Stimulated activated CD8-positive, alpha-beta memory T cell treated with anti-CD3 and anti-CD28 coated beads, Interleukin-12 subunit alpha, Interleukin-12 subunit beta, amount 100 ng/mL, for 24 hours (primary cell): ENCODE measurements at regions not wholly inside any gene's neighbourhood (a gene's known extent, or its start where the extent isn't known, plus 50 kb on each side); places are given as distances from the start of the nearest gene placed in this dataset.

Experiments
- DNase-seq: peaks from one replicate; pipeline ENCODE4 v3.0.0-alpha.2; 2020; ENCODE audit errors: extremely low read depth

GRCh38 chr5:2696156-2696807 lies 55.2 kb downstream of the IRX2 start:
- DNase-seq: no peak

DNA sequence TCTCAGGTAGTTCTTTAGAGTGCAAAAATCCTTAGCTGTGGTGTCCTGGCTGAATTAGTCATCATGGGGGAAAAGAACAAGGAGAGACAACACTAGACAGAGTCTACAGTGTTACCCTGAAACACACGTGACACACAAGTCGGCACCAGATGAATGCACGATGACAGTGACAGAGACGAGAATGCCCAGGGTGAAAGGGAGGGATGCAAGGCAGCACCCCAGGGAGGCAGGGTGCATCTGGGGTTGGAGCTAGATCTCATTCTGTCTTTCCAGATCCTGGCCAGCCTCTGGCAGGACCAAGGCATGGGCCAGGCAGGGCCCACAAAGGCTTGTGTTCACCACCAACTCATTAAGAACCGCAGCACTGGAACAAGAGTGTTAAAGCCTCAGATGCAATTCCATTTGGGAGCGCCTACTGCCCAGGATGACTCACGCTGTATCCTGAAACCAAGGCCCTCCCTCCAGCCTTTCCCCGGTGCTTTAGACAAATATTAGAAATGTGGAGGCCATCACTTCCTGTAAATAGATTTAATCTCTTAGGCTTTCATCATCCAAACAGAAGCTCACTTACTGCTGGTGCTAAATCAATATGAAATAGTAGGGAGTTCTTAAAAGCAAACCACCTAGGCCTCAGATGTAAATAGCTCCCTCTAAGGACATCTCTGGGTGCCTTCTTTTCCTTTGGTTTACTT lies 56.1 kb downstream of the IRX2 start:
- no peak for DNase-seq

DNA sequence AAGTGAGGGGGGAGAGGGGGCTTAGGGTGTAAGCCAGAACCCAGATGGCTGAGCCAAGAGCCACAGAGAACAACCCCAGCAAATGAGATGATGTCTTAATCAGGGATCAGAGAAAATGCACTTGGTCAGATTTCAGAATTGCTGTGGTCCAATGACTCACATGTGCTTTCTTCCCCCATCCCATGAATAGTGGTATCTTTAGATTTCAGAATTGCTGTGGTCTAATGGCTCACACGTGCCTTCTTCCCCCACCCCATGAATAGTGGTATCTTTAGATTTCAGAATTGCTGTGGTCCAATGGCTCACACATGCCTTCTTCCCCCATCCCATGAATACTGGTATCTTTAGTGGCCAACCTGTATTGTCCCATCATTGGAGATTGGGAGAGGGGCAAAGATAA lies 59.9 kb downstream of the IRX2 start:
- no peak for DNase-seq

GRCh38 chr5:2690293-2690692 lies 61.2 kb downstream of the IRX2 start:
- no peak for DNase-seq

- DNase-seq: no peak
Observed at GRCh38 chr5:2688586-2688985, 62.9 kb downstream of the IRX2 start.

- DNase-seq: no peak
Observed at GRCh38 chr5:2687746-2688145, 63.7 kb downstream of the IRX2 start.

DNA sequence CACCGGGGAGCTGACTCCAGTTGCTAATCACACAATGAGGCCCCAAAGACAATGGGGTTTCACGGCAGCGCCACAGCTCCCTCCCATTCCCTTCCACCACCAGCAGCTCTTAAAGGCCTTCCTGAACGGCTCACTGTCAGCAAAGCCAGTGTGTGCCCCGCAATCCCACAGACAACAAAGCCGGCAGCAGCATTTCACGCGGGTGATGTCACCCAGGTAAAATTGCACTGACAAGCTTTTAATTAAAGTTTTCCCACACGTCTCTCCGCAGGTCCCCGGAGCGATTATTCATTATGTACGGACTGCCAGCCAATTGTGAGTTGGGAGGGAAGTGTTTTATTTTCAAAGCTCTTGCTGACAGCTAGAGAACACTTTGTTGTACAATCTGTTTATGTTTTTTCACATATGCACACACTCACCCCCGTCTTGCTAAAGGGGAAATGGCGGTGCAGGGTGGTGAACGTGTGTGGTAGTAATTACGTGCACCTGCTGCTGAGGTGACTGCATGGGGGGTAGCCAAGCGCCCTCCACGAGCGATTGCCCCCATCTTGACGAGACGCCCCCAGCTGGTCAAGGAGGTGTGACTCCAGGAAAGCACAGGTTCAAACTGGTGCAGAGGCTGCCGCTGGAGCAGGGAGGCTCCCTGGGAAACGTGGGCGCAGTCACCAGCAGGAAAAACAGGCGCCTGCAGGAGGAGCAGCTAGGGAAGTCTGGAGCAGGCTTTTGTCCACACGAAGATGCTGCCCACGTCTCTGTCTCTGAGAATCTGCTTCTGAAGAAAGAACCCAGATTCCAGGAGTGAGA lies 65.0 kb downstream of the IRX2 start:
- no peak for DNase-seq

- no peak for DNase-seq
Observed at GRCh38 chr5:2685651-2686272, 65.7 kb downstream of the IRX2 start.

GRCh38 chr5:2684606-2685005 lies 66.9 kb downstream of the IRX2 start:
- no peak for DNase-seq

DNA sequence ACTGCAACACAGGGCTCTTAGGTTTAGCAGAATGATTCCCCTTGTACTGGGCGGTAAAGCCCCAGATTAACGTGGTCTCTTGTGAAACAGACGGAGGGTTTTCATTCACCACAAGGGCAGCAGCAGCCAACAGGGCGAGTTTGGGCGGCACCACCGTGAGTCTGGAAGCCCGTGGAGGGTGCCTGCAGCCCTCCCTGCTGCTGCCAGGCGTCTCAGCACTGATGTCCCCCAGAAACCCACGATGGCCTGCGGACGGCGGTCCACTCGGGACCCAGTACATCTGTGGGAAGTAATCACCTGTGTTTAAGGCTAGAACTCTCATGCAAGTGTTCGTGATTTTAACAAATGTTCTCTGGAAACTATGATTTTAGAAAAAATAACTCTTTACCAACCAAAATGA lies 67.8 kb downstream of the IRX2 start:
- no peak for DNase-seq

GRCh38 chr5:2681476-2681875 lies 70.0 kb downstream of the IRX2 start:
- DNase-seq: no peak

- DNase-seq: no peak
Observed at GRCh38 chr5:2680979-2681378, 70.5 kb downstream of the IRX2 start.

- no peak for DNase-seq
Observed at GRCh38 chr5:2677689-2678088, 73.8 kb downstream of the IRX2 start.

DNA sequence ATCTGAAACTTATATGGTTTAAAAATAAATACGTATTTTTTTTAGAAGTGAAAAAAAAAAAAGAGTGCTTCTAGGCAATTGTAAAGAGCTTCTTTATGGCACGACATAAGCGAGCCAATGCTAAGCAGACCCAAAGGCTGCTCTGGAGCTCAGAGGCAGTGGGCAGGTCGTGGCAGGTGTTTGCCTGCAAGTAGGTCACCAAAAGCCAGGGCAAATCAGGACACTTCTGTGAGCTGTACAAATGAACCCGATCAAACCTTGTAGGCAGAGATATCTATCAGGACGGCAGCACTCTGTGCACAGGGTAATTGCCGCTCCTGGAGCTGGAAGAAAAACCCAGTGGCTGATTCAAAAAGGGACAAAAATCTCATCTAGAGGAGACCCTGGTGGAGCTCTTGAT lies 75.9 kb downstream of the IRX2 start:
- no peak for DNase-seq

DNA sequence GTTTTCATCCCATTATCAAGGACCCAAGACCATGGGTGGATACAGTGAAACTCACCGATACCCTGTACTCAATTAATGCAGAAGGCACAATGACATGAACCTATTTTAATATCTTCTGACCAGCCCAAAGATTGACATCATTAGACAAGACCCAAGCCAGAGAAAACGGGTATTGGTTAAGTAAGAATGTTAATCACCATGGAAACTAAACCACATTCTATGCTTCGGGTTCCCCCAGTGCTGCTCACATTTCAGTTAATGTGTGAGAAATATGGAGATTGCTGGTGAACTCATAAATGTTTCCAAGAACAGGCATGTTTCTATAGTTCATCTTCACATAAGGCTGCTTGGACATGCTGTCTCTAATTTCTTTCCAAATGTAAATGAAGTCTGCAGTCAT lies 77.0 kb downstream of the IRX2 start:
- DNase-seq: no peak

GRCh38 chr5:2670940-2671339 lies 80.5 kb downstream of the IRX2 start:
- no peak for DNase-seq

DNA sequence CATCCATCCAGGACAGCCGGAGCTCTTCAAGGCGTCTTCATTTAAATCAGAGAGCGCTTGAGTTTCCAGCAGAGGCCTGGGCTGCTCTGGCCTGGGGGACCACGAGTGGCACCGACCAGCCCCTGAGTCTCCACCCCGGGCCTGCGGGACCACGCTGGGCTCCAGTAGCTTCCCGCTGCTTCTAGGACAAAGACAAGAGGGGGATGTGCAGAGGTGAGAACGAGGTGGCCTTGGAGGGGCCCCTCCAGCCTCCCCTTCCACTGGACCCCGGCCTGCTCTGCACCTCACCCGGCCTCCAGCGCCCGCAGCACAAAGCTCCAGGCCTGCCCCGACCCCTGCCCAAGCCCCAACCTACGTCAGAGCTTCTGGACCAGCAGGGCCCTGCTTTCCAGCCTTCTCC lies 81.6 kb downstream of the IRX2 start:
- DNase-seq: no peak

GRCh38 chr5:2669259-2669658 lies 82.2 kb downstream of the IRX2 start:
- DNase-seq: no peak

- DNase-seq: no peak
Observed at GRCh38 chr5:2666081-2666480, 85.4 kb downstream of the IRX2 start.

DNA sequence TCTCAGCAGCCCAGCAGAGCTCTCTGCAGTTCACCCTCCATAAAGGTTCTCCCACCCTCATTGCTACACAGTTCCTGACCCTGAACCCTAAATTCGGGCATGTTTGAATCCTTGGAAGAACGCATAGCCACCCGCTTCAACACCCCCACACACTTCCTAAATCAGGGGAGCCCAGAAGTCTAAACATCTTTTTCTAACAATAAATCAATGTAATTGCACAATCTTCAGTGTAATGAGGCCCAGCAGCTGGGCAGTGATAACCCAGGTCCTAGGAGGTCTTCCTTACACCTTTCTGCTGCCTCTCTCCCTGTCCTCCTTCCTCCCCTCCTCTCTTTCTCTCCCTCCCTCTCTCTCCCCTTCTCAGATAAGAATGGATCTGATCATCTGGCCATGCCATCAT lies 88.0 kb downstream of the IRX2 start:
- no peak for DNase-seq

DNA sequence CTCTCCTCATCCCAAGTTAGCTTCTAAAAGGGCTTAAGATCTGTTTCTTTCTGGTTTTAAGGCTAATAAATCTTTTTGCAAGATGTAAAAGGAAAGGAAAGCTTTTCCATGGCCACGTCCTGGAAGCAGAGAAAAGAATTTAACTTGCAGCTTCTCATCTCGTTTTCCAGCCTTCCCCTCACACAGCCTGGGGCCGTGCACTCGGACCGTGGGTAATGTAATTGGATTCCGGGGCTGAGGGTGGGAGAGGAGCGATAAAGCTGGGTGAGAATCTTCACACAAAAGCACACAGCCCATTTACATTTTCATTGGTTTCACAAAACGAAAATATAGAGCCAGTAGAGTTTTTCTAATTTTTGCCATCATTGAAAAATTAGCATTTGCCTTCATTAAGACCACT lies 91.2 kb downstream of the IRX2 start:
- DNase-seq: no peak

- no peak for DNase-seq
Observed at GRCh38 chr5:2658881-2659470, 92.5 kb downstream of the IRX2 start.
